H1 (cell line): ENCODE measurements at regions not wholly inside any gene's neighbourhood (a gene's known extent, or its start where the extent isn't known, plus 50 kb on each side); places are given as distances from the start of the nearest gene placed in this dataset.

ENCODE experiments used
- CEBPB ChIP-seq: IDR thresholded peaks from 2 replicates; pipeline ENCODE4 v1.6.1; 2012; ENCODE audit warnings: low read depth, low read length
- CTCF ChIP-seq, 3 experiments: IDR thresholded peaks; 1 replicate in 2 of 3; 2 replicates in 1 of 3; pipeline versions ENCODE4 v1.5.1 to v1.6.1; 2011; ENCODE audit warnings: low read length in 3 of 3, mild to moderate bottlenecking in 3 of 3, inconsistent platforms in 2 of 3, low read depth in 1 of 3, moderate library complexity in 1 of 3; ENCODE audit not compliant: insufficient read depth in 1 of 3; ENCODE audit errors: control extremely low read depth in 1 of 3
- HDAC2 ChIP-seq, 2 experiments: fragments of 300-600 bp in 1 of 2; sonication (generic) in 1 of 2; IDR thresholded peaks; 2 replicates each; pipeline ENCODE4 v1.6.1; 2011 to 2012; ENCODE audit warnings: low read depth in 2 of 2, low read length in 2 of 2, mild to moderate bottlenecking in 2 of 2, moderate library complexity in 2 of 2, borderline replicate concordance in 1 of 2, inconsistent platforms in 1 of 2
- NRF1 ChIP-seq: IDR thresholded peaks from 2 replicates; pipeline ENCODE4 v1.6.1; 2011; ENCODE audit warnings: mild to moderate bottlenecking, low read depth, low read length, improper control_type of control experiment
- SP1 ChIP-seq: IDR thresholded peaks from 2 replicates; pipeline ENCODE4 v1.6.1; 2011; ENCODE audit warnings: low read depth, low read length
- SUZ12 ChIP-seq: fragments of 200-600 bp; sonication (generic); IDR thresholded peaks from 2 replicates; pipeline ENCODE4 v1.6.1; 2012; ENCODE audit warnings: mild to moderate bottlenecking, inconsistent platforms, low read length, moderate library complexity, mixed read lengths

GRCh38 chr12:29067430-29067829 lies 81.6 kb upstream of the FAR2 start (continued):
- TF ChIP-seq CEBPB (no peak), NRF1 (no peak), SP1 (no peak), SUZ12 (no peak), HDAC2 (IDR thresholded peaks at IDR 0.05; ENCODE audit: borderline replicate concordance in 1 of 2, low read depth in 2 of 2, low read length in 2 of 2) (no peak), CTCF (IDR thresholded peaks at IDR 0.05; ENCODE audit: control extremely low read depth in 1 of 3, insufficient read depth in 1 of 3, low read depth in 1 of 3, low read length in 3 of 3) (no peak)
